ENCODE measurements at regions not wholly inside any gene's neighbourhood (a gene's known extent, or its start where the extent isn't known, plus 50 kb on each side); places are given as distances from the start of the nearest gene placed in this dataset.
"Not testable (repeated sequence)": the region's sequence is repeated elsewhere in the genome, so short reads cannot be mapped to it uniquely, and the experiment has no call there.

DNA sequence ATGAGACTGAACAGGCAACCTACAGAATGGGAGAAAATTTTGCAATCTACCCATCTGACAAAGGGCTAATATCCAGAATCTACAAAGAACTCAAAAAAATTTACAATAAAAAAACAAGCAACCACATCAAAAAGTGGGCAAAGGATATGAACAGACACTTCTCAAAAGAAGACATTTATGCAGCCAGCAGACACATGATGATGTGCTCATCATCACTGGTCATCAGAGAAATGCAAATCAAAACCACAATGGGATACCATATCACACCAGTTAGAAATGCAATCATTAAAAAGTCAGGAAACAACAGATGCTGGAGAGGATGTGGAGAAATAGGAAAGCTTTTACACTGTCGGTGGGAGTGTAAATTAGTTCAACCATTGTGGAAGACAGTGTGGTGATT, 51.7 kb upstream of the PAXBP1 start:
- not testable (repeated sequence) for DNase-seq

DNA sequence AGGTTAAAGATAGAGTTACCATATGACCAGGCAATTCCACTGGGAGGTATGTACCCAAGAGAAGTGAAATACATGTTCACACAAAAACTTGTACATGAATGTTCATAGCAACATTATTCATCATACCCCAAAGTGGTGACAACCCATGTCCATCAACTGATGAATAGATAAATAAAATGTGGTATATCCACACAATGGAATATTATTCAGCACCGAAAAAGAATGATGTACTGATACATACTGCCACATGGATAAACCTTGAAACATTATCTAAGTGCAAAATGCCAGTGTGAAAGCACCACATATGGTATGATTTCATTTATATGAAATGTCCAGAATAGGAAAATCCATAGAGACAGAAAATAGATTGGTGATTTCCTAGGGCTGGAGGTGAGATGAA, 53.4 kb upstream of the PAXBP1 start:
- no peak for DNase-seq

DNA sequence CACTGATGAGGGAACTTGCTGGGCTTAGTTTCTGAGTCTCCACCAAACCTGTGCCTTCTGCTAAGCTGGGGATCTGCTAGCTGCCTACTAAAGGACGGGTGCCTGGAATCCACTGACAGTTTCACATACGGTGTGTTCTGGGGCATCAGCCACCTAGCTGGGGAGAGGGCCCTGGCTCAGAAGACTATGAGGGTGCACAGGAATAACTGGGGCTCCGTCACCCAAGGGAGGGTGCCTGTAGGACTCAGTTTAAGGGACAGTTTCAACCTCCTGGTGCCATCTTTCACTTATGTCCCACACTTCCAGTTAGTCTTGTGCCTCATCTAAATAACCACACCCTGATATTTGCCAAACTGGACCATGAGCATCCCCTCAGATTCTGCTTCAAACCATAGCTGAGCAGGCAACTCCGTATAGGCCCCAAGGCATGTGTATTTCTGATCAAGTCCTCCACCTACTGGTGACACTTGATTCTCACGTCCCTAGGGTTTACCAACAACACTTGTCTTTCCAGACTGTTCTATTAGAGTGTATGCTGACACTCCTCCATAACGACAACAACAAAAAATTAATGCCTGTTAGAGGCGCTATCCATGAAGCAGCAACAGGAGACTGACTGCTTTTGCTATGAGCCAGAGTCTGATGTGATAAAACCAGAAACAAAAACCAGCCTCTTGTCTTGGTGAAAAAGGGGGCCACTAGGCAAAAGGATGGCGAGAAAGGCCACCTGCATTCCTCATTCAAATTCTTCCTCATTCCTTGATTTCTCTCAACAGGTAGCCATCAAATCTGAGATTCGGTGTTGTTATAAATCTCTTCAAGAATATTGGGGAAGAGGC, 55.0 kb upstream of the PAXBP1 start:
- DNase-seq: no peak

DNA sequence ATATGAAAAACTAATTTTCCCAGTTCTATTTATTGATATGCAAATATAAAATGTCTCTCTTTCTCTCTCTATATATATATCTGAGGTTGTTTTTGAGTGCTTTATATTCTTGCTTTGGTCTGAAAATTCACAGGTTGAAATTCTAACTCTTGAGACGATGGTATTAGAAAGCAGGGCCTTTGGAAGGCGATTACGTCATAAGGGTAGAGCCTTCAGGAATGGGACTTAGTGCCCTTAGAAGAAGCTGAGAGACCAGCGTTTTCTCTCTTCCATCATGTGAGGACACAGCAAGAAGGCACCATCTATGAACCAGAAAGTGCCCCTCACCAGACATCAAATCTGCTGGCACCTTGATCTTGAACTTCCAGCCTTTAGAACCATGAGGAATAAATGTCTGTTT, 57.4 kb upstream of the PAXBP1 start:
- DNase-seq: no peak

DNA sequence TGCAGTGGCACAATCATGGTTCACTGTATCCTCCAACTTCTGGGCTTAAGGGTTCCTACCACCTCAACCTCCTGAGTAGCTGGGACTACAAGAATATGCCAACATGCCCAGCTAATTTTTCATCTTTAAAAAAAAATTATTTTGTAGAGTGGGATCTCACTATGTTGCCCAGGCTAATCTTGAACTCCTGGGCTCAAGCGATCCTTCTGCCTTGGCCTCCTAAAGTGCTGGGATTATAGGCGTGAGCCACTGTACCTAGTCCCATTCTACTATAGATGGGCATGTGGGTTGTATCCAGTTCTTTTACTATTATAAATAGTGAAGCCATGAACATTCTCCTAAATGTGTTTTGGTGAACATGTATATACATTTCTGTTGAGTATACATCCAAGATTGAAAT, 57.9 kb upstream of the PAXBP1 start:
- DNase-seq: no peak

GRCh38 chr21:32831779-32832178, 60.2 kb upstream of the PAXBP1 start:
- DNase-seq: not testable (repeated sequence)

GRCh38 chr21:32834211-32834915, 62.8 kb upstream of the PAXBP1 start:
- DNase-seq: no peak

GRCh38 chr21:32834916-32835235, 63.3 kb upstream of the PAXBP1 start:
- no peak for DNase-seq

- DNase-seq: no peak
Measured at GRCh38 chr21:32842146-32842545, 70.6 kb upstream of the PAXBP1 start.

DNA sequence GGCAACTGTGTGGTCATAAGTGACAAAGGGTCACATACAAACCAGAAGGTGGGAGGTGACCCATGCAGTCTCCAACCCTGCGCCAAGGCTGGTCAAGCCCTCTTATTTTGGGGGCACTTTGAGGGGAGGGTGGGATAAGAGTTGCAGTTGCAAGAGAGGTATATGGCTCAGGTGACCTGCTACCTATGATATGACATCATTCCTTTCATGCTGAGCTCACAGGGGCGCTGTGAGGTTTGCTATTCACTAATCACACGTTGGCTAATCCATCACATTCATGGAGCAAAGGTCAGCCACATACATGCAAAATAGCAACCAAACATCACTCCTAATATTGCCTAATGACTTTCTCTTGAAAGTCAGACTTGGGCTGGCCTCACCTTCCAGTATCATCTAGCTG, 72.0 kb upstream of the PAXBP1 start:
- DNase-seq: no peak

DNA sequence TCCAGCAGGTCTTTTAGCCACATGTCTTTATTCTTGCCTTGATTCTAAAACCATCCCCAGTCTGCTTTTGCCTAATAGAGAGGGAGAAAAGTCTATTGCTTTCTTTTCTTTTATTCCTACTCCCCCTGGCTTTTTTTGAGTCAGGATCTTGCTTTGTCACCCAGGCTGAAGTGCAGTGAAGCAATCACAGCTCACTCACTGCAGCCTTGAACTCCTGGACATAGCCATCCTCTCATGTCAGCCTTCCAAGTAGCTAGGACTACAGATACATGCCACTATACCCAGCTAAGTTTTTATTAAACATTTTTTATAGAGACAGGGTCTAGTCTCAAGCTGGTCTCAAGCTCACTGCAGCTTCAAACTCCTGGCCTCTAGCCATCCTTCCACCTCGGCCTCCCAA, 72.5 kb upstream of the PAXBP1 start:
- DNase-seq: no peak

GRCh38 chr21:32844653-32845436, 73.3 kb upstream of the PAXBP1 start:
- no peak for DNase-seq

DNA sequence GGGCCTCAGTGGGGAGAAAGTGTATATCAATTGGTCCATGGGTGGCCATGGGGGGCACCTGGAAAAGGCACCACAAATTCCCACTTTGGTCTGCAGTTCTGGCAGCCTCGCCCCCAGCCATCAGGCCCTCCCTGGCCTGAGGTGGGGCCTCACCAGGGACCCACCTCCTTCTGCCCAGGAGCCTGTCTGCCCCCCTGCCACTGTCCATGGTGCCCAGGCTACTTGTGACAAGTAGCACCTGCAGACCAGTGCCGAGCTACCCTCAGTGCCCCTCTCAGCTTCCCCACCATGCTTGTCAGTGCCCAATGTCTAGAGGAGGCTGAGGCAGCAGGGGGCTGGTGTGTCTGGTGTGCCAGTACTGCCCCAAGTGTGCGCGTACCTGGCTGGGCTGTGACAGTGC, 87.1 kb upstream of the PAXBP1 start:
- DNase-seq: no peak

DNA sequence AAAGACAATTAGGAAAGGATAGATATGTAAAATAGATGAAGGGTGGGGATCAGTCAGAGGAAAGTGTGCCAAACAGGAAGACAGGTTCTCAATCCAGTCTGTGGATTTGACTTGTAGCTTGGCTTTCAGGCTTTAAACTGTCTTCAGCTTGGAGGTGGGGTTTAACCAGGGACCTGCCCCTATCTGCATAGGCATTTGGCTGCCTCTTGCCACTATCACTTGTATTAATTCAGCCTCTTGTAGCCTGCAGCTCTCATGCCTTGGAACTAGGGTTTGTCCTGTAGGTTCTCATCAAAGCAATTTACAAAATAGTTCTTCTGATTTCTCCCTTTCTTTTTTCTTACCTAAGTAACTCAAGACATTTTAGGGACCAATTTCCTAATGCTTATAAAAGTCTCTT, 88.8 kb upstream of the PAXBP1 start:
- no peak for DNase-seq

DNA sequence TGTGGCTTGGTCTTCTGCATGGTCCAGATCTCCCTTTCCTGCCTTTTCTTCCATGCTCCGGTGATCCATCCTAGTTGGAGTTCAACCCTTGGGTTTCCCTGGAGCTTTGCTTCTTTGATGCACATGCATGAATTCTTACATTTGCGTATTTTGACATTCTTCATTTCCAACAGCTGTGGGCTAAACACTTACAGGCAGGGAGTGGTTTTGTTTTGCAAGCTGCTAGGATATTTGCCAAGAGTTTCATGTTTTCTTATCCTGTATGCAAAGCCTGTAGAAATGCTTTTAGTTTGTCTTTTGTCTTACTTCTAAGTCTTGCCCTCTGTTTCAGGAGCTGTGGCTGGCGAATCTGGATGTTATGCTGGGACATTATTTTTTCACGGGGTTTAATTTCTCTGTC, 90.3 kb upstream of the PAXBP1 start:
- no peak for DNase-seq

GRCh38 chr21:32867597-32867996, 96.0 kb upstream of the PAXBP1 start:
- no peak for DNase-seq

- no peak for DNase-seq
Measured at GRCh38 chr21:32868631-32869454, 97.3 kb upstream of the PAXBP1 start.

- DNase-seq: no peak
Measured at GRCh38 chr21:32869459-32869858, 97.9 kb upstream of the PAXBP1 start.

DNA sequence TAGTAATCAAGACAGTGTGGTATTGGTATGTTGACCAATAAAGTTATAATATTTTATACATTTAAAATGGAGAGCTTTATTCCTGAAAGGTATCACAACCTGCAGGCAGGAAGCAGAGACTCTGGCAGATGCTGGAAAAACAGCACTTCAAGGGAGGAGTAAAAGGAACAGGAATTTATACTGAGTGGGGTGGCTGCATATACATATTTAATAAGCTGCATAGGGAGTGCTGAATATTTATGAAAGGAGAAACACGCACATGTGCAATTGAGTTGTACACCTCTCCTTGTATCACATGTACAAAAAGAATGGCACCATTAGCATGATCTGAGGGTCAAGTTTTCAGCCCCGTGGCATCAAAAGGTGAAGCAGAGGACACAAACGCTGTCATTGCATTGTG, 104.9 kb upstream of the PAXBP1 start:
- DNase-seq: no peak

DNA sequence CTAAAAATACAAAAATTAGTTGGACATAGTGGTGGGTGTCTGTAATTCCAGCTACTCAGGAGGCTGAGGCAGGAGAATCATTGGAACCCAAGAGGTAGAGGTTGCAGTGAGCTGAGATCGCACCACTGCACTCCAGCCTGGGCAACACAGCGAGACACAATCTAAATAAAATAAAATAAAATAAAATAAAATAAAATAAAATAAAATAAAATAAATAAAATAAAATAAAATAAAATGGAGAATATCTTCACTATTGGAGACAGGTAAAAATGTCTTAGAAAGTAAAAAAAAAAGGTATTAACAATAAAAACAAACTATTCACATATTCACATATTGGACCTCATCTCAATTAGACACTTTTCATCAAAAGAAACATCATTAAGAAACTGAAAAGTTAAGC, 106.3 kb upstream of the PAXBP1 start:
- DNase-seq: not testable (repeated sequence)

DNA sequence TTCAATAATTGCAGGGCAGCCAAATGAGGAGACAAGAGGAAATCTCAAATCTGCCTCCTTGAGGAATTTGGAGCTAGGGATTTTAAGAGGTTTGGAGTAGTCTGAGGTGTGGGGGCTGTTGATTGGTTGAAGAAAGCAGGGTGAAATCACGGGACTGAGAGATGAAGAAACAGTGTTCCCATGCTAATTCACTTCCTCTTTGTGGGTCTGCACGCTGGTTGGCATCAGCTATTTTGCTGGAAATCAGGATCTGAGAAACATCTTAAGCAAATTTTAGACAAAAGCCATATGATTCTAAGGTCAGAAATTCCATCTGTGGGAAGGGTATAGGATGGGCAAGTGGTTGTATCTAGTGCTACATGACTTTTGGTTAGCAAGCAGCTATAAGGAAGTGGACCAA, 107.1 kb upstream of the PAXBP1 start:
- DNase-seq: no peak

- DNase-seq: no peak
Measured at GRCh38 chr21:32881458-32881857, 109.9 kb upstream of the PAXBP1 start.

DNA sequence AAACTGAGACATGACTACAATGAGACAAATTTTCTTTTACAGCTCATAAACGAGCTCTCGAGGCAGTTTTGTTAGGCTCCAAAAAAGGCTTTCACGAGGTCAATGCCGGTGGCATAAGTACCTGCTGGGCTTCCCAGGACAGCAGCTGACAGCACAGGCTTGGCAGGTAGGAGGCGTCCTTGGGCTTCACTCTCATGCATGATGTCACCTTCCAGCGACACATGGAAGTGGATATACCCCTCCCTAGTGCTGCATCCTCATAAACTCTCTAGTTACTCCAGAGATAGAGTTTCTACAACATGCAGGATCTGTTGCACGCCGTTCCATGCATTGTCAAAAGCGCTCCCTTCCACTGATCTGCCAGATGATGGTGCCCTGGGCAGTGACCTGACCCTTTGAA, 112.5 kb upstream of the PAXBP1 start:
- no peak for DNase-seq

All from T-helper 9 cell (primary cell).